Neural progenitor cell (in vitro differentiated cells): ENCODE measurements at regions not wholly inside any gene's neighbourhood (a gene's known extent, or its start where the extent isn't known, plus 50 kb on each side); places are given as distances from the start of the nearest gene placed in this dataset.

Experiments
- EZH2 ChIP-seq: fragments of 200-600 bp; sonication (generic); IDR thresholded peaks from 2 replicates; pipeline ENCODE4 v1.6.1; 2017; ENCODE audit warnings: antibody characterized with exemption, mild to moderate bottlenecking, moderate library complexity
- EZH2phosphoT487 ChIP-seq: fragments of 200-600 bp; sonication (generic); IDR thresholded peaks from 2 replicates; pipeline ENCODE4 v1.6.1; 2017; ENCODE audit warnings: antibody characterized with exemption
- TF ChIP-seq, protein P1 (sequence below): fragments of 200-600 bp; sonication (generic); IDR thresholded peaks from 2 replicates; pipeline ENCODE4 v1.5.1; 2017; ENCODE audit warnings: antibody characterized with exemption, mild to moderate bottlenecking

GRCh38 chr21:24200052-24200451 is 1407.2 kb downstream of the MRPL39 start:
- TF ChIP-seq, protein P1, sequence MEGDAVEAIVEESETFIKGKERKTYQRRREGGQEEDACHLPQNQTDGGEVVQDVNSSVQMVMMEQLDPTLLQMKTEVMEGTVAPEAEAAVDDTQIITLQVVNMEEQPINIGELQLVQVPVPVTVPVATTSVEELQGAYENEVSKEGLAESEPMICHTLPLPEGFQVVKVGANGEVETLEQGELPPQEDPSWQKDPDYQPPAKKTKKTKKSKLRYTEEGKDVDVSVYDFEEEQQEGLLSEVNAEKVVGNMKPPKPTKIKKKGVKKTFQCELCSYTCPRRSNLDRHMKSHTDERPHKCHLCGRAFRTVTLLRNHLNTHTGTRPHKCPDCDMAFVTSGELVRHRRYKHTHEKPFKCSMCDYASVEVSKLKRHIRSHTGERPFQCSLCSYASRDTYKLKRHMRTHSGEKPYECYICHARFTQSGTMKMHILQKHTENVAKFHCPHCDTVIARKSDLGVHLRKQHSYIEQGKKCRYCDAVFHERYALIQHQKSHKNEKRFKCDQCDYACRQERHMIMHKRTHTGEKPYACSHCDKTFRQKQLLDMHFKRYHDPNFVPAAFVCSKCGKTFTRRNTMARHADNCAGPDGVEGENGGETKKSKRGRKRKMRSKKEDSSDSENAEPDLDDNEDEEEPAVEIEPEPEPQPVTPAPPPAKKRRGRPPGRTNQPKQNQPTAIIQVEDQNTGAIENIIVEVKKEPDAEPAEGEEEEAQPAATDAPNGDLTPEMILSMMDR: no peak
- TF ChIP-seq EZH2phosphoT487 (no peak), EZH2 (no peak)
